Adrenal gland (tissue), 9 donors: ENCODE measurements at regions not wholly inside any gene's neighbourhood (a gene's known extent, or its start where the extent isn't known, plus 50 kb on each side); places are given as distances from the start of the nearest gene placed in this dataset.

Source experiments
- DNase-seq, 7 donors: peaks; one replicate each; pipeline ENCODE4 v3.0.0-alpha.2; 2019 to 2020
- H3K27ac ChIP-seq, 5 donors: fragments of 200-600 bp; sonication (generic) in 4 of 5; 1 replicate in 3 of 5; 2 replicates in 2 of 5; pipeline versions ENCODE4 v1.5.1 to v1.8.0; 2016 to 2020; ENCODE audit warnings: mild to moderate bottlenecking in 1 of 5
- H3K27me3 ChIP-seq: fragments of 200-600 bp; 2 replicates; pipeline ENCODE4 v1.8.0; 2021
- H3K36me3 ChIP-seq, 2 donors: fragments of 200-600 bp; replicated peaks in 1 of 2; 1 replicate in 1 of 2; 2 replicates in 1 of 2; pipeline versions ENCODE4 v1.5.1 to v1.8.0; 2018 to 2022
- H3K4me1 ChIP-seq, 2 donors: fragments of 200-600 bp; replicated peaks in 1 of 2; 1 replicate in 1 of 2; 2 replicates in 1 of 2; pipeline versions ENCODE4 v1.5.1 to v1.8.0; 2018 to 2021
- H3K4me3 ChIP-seq, 4 donors: fragments of 200-600 bp; sonication (generic) in 3 of 4; one replicate each; pipeline ENCODE4 v1.5.1; 2016 to 2018
- H3K9me3 ChIP-seq, 3 donors: fragments of 200-600 bp; sonication (generic) in 1 of 3; replicated peaks in 1 of 3; 1 replicate in 2 of 3; 2 replicates in 1 of 3; pipeline versions ENCODE4 v1.5.1 to v1.8.0; 2016 to 2021
- POLR2A ChIP-seq, 2 donors: fragments of 450-650 bp; IDR thresholded peaks; one replicate each; pipeline ENCODE4 v1.6.1; 2017; ENCODE audit warnings: antibody characterized with exemption in 2 of 2, mild to moderate bottlenecking in 2 of 2, moderate library complexity in 1 of 2
- WGBS, 4 donors: extraction: QIAGEN DNeasy Blood & Tissue Kit in 2 of 4; methylation state at CpG; one replicate each; pipeline versions ENCODE4 v1.1.5 to v1.1.7; 2013 to 2017; 5-methylcytosine and 5-hydroxymethylcytosine counted together
- intact Hi-C, 2 donors: fragments of 100-400 bp; cut with DNase I; formaldehyde crosslinking; loops; one replicate each; pipeline versions ENCODE4 v1.14.1 to v1.15.0; 2022 to 2023
- TF ChIP-seq, protein P1 (sequence below), 6 experiments: fragments of 450-650 bp in 4 of 6; fragments of 200-600 bp in 2 of 6; sonication (generic) in 1 of 6; IDR thresholded peaks; 1 replicate in 5 of 6; 2 replicates in 1 of 6; pipeline versions ENCODE4 v1.5.1 to v1.8.0; 2016 to 2021; ENCODE audit warnings: antibody characterized with exemption in 6 of 6, mild to moderate bottlenecking in 2 of 6, moderate library complexity in 1 of 6
- donor health status: healthy with polysubstance abuse.
- donor health status: Bipolar disorder and iron deficiency.
- donor health status: DM: yes; HTN: yes; CAD: no.
- donor health status: DM: no; HTN: no; CAD: no.
- donor health status: DM: no; HTN: no; CAD: no.

DNA sequence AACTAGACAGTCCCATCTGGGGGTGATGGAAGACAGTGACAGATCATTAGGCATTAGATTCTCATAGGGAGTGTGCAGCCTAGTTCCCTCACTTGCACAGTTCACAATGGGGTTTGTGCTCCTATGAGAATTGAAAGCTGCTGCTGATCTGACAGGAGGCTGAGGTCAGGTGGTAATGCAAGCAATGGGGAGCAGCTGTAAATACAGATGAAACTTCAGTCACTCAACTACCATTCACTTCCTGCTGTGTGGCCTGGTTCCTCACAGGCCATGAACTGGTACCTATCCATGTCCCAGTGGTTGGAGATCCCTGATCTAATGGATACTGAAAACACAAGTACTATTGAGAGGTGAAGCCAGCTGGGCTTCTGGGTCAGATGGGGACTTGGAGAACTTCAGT lies 72.5 kb downstream of the AGTR2 start:
- no peak for TF ChIP-seq POLR2A (IDR thresholded peaks at IDR 0.05)
- TF ChIP-seq, protein P1, sequence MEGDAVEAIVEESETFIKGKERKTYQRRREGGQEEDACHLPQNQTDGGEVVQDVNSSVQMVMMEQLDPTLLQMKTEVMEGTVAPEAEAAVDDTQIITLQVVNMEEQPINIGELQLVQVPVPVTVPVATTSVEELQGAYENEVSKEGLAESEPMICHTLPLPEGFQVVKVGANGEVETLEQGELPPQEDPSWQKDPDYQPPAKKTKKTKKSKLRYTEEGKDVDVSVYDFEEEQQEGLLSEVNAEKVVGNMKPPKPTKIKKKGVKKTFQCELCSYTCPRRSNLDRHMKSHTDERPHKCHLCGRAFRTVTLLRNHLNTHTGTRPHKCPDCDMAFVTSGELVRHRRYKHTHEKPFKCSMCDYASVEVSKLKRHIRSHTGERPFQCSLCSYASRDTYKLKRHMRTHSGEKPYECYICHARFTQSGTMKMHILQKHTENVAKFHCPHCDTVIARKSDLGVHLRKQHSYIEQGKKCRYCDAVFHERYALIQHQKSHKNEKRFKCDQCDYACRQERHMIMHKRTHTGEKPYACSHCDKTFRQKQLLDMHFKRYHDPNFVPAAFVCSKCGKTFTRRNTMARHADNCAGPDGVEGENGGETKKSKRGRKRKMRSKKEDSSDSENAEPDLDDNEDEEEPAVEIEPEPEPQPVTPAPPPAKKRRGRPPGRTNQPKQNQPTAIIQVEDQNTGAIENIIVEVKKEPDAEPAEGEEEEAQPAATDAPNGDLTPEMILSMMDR (IDR thresholded peaks at IDR 0.05) = no peak
- no peak overlapping the region for H3K4me3 ChIP-seq
- no peaks in the 10 kb centered on the region for H3K9me3 ChIP-seq
- DNase-seq = no peak
- no peaks in the 10 kb centered on the region for H3K36me3 ChIP-seq
- no peak overlapping the region for H3K27ac ChIP-seq
- intact Hi-C loops = no loop called here
- no peaks in the 10 kb centered on the region for H3K4me1 ChIP-seq
- no peaks in the 10 kb centered on the region for H3K27me3 ChIP-seq

DNA sequence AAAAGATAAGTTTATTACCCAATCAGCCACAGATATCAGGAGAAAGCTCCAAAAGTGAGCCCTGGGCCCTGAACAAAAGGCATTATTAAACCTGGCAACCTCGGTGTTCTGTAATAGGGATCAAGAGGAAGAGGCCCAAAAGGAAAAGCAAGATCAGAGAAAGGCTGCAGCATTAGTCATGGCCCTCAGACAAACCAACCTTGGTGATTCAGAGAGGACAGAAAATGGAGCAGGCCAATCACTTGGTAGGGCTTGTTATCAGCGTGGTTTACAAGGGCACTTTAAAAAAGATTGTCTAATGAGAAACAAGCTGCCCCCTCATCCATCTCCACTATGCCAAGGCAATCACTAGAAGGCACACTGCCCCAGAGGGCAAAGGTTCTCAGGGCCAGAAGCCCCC lies 75.7 kb downstream of the AGTR2 start:
- Histone ChIP-seq H3K27me3 (no peaks in the 10 kb centered on the region), H3K27ac (no peak overlapping the region), H3K36me3 (no peaks in the 10 kb centered on the region), H3K9me3 (no peaks in the 10 kb centered on the region), H3K4me3 (no peak overlapping the region), H3K4me1 (no peaks in the 10 kb centered on the region)
- intact Hi-C loops = no loop called here
- TF ChIP-seq, protein P1 (IDR thresholded peaks at IDR 0.05) = no peak
- TF ChIP-seq POLR2A (IDR thresholded peaks at IDR 0.05) = no peak
- WGBS, 4 donors = 44 to 67% (median 47%) methylated on average over 2 of the region's 2 CpGs
- DNase-seq = no peak

DNA sequence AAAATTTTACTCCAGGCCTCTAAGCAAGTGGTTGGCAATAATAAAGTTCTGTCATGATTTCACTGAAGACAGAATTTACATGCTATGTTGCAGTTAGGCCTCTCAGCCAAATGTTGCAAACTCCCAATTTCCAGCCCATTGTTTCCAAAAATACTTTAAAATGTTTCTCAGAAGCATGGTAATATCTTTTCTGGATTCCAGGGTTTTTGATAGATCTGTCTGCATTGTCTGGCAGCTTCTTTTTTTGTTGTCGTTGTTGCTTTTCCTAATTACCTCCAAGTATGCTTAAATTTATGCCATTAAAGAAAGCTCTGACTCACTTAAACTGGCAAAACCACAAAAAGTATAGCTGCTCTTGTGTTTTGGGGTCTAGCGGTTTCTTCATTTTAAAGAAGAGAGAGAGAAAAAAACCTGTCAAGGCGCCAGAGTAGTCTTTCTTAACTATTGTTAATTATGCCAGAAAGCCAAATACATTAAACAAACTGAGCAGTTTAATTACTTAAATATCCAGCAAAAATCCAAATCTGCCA lies 97.0 kb downstream of the AGTR2 start:
- TF ChIP-seq, protein P1 (IDR thresholded peaks at IDR 0.05) = no peak
- TF ChIP-seq POLR2A (IDR thresholded peaks at IDR 0.05) = no peak
- no peak overlapping the region for H3K4me3 ChIP-seq
- no peaks in the 10 kb centered on the region for H3K9me3 ChIP-seq
- H3K27ac ChIP-seq = no peak overlapping the region
- no peak for DNase-seq
- H3K27me3 ChIP-seq = no peaks in the 10 kb centered on the region
- 60 to 80% (median 72%) methylated on average over 3 of the region's 3 CpGs for WGBS, 4 donors
- no peaks in the 10 kb centered on the region for H3K36me3 ChIP-seq
- no peaks in the 10 kb centered on the region for H3K4me1 ChIP-seq
- intact Hi-C loops = no loop called here

DNA sequence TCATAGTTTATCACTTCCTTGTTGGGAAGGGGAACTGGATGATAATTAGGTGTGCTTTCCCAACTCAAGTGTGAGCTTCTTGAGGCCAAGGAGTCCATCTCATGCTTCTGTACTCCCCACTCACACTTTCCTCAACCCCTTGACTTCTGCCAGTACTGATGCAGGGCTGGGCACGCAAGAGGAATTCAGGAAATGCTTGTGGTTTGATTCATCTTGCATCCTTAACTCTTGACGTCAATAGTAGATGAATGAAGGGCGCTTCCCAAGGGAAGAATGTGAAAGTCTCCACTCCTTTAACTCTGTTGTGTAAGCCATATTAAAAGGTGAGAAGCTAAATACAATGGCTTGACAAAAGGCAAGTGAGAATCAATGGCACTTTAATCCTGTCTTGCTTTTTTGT lies 101.8 kb downstream of the AGTR2 start:
- Histone ChIP-seq H3K36me3 (no peaks in the 10 kb centered on the region), H3K4me1 (no peaks in the 10 kb centered on the region), H3K9me3 (no peaks in the 10 kb centered on the region), H3K27ac (no peak overlapping the region), H3K27me3 (no peaks in the 10 kb centered on the region), H3K4me3 (no peak overlapping the region)
- 39 to 60% (median 42%) methylated on average over 3 of the region's 3 CpGs for WGBS, 4 donors
- no peak for TF ChIP-seq POLR2A (IDR thresholded peaks at IDR 0.05)
- TF ChIP-seq, protein P1 (IDR thresholded peaks at IDR 0.05) = no peak
- no peak for DNase-seq
- intact Hi-C loops = no loop called here
